Stimulated activated CD4-positive, alpha-beta T cell treated with anti-CD3 and anti-CD28 coated beads, Interleukin-15, amount 100 ng/mL, for 24 hours (primary cell): ENCODE measurements at regions not wholly inside any gene's neighbourhood (a gene's known extent, or its start where the extent isn't known, plus 50 kb on each side); places are given as distances from the start of the nearest gene placed in this dataset.

Source experiments
- DNase-seq: peaks from one replicate; pipeline ENCODE4 v3.0.0-alpha.2; 2020

- no peak for DNase-seq
Observed at GRCh38 chr17:27216836-27217235, 77.1 kb upstream of the WSB1 start.

DNA sequence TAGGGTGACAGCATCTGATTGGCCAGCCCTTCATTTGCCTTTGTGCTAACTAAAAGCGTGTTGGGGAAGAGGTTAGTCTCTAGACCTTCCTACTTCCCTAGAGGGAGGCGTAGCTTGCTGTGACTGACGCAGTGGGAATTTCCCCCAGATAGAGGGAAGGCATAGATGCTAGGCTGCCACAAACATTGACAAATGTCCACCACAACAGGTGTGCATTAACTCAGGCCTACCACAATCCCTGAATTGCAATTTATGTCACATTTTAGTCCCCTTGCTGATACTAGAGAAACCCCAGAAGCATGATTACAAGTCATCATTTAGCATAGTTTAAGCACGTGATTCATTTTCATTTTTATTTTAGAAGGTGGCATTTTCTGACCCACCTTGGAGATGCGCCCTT lies 76.3 kb upstream of the WSB1 start:
- DNase-seq, result no peak

DNA sequence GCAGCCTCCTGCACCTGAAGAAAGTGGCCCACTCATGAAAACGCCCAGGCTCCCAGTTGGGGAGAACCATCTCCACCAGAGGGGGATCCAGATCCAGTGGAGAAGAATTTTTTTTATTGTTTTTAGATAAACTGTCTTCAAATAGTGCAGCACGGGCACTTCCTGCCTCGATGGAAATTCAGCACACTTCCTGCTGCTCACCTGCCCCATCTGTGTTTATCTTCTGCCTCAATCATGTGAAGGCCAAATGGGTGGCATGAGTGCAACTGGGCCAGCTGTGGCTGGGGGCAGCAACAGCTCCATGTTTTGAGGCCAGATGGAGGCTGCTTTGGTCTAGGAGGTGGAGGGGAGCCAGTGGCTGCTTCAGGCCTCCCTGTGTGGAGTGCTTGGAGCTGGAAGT lies 75.9 kb upstream of the WSB1 start:
- no peak for DNase-seq

GRCh38 chr17:27218719-27219488 lies 75.0 kb upstream of the WSB1 start:
- peak; percentile 28 for DNase-seq

DNA sequence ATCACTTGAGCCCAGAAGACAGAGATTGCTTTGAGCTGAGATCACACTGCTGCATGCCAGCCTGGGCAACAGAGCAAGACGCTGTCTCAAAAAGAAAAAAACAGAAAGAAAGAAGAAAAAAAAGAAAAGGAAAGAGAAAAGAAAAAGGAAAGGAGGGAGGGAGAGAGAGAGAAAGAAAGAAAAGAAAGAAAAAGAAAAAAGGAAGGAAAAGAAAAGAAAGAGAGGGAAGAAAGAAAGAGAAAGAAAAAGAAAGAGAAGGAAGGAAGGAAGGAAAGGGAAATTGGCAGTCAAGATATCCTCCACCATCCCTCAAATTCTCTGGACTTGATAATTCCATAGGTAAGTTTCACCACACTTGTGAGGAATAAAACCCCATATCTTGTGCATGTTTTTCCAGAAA lies 71.4 kb upstream of the WSB1 start:
- DNase-seq, result no peak

- DNase-seq, result no peak
Observed at GRCh38 chr17:27224526-27225315, 69.2 kb upstream of the WSB1 start.

GRCh38 chr17:27226611-27227230 lies 67.2 kb upstream of the WSB1 start:
- DNase-seq, result no peak

- no peak for DNase-seq
Observed at GRCh38 chr17:27230996-27231395, 62.9 kb upstream of the WSB1 start.

DNA sequence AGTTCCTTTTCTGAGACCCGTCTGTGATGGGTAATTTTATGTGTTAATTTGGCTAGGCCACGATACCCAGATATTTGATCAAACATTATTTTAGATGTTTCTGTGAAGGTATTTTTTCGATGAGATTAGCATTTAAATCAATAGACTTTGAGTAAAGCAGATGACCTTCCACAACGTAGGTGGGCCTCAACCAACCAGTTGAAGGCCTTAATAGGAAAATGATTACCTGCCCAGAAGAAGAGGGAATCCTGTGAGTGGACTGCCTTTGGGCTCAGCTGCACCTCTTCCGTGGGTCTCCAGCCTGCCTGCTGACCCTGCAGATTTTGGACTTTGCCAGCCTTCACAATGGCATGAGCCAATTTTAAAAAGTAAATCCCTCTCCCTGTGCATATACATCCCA lies 61.6 kb upstream of the WSB1 start:
- DNase-seq, result no peak

DNA sequence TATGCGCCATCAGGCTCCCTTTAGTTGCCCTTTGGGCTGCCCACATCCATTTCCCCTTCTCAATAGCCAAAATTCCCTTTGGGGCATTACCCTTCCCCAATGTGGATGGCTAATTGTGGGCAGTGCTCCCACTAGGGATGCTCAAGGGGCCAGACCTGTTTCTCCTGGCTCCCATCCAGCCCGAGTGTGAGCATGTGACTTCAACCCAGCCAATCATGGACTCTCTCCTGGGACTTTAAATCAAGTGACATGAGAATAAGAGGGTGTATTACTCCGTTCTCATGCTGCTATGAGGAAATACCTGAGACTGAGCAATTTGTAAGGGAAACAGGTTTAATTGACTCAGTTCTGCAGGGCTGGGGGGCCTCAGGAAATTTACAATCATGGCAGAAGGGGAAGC lies 60.9 kb upstream of the WSB1 start:
- DNase-seq, result no peak

DNA sequence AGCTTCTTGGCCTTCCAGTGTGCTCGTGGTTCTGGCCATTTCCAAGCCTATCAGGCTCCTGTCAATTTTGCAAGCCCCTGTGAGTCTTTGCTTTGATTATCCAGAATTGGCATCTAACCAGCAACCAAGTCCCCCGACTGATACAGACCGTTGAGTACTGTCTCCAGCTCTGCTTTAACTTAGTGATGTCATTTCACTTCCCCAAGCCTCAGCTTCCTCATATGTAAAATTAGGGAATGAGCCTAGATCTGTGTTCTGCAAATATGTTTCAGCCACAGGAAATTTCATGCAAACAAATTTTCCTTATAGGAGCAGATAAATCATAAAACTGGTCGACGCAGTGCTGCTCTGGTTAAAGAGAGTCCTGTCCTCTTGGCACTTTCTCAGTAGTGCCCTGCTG lies 60.1 kb upstream of the WSB1 start:
- DNase-seq, result no peak

GRCh38 chr17:27236717-27237315 lies 57.1 kb upstream of the WSB1 start:
- DNase-seq, result peak; percentile 82

DNA sequence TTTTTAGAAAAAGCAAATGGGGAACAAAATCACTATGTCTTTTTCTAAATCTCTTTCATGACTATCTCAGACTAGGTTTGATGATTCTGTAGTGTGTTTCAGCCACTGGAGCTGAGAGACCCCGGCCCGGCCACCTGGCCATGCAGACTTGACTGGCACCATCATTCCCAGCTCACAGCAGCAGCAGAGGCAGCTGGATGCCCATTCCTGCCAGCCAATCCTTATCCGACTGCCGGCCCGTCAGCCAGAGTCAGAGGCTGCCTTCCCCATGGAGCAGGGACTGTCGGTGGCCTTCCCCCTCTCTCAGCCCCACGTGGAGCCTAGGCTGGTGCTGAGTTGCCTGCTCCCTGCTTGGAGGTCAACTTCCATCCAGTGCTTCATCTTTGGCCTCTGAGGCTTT lies 56.0 kb upstream of the WSB1 start:
- no peak for DNase-seq

GRCh38 chr17:27239046-27239445 lies 54.9 kb upstream of the WSB1 start:
- peak; percentile 40 for DNase-seq

GRCh38 chr17:27239584-27239983 lies 54.3 kb upstream of the WSB1 start:
- DNase-seq, result no peak

GRCh38 chr17:27240086-27240801 lies 53.7 kb upstream of the WSB1 start:
- DNase-seq, result no peak

DNA sequence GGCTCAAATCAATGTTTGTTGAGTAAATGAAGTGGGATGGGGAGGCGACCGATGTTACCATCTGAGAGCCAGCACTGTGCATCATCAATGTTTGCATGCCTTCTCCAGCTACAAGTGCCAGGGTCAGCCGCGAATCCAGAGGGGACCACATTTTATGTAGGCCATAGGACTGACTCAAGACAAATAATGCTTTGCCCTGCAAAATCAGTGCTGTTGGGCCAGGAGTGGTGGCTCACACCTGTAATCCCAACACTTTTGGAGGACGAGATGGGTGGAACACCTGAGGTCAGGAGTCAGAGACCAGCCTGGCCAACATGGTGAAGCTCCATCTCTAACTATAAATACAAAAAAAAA lies 53.1 kb upstream of the WSB1 start:
- DNase-seq, result no peak

GRCh38 chr17:27241346-27241946 lies 52.5 kb upstream of the WSB1 start:
- DNase-seq, result no peak

GRCh38 chr17:27242951-27243350 lies 51.0 kb upstream of the WSB1 start:
- no peak for DNase-seq

- DNase-seq, result no peak
Observed at GRCh38 chr17:27244011-27244410, 49.9 kb upstream of the WSB1 start.
